ENCODE measurements at regions not wholly inside any gene's neighbourhood (a gene's known extent, or its start where the extent isn't known, plus 50 kb on each side); places are given as distances from the start of the nearest gene placed in this dataset.

DNA sequence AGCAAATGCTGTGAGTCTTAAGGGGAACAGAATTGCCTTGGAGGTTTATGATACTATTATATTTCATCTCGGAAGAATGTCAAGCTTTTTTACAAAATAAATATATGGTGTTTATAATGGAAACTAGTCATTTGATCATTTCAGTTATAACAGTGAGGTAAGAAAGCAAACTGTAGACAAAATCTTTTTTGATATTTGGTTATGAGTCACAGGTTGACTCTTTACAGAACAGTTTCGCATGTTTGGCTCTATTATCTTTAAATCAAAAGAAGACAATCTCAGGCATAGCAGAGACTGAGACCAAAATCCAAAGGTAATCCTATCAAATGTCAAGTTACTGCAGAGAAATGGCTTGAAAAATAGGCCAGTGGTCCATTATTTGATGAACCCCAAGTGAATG is 490.9 kb upstream of the MDFIC2 start:
- TF ChIP-seq, protein P1, sequence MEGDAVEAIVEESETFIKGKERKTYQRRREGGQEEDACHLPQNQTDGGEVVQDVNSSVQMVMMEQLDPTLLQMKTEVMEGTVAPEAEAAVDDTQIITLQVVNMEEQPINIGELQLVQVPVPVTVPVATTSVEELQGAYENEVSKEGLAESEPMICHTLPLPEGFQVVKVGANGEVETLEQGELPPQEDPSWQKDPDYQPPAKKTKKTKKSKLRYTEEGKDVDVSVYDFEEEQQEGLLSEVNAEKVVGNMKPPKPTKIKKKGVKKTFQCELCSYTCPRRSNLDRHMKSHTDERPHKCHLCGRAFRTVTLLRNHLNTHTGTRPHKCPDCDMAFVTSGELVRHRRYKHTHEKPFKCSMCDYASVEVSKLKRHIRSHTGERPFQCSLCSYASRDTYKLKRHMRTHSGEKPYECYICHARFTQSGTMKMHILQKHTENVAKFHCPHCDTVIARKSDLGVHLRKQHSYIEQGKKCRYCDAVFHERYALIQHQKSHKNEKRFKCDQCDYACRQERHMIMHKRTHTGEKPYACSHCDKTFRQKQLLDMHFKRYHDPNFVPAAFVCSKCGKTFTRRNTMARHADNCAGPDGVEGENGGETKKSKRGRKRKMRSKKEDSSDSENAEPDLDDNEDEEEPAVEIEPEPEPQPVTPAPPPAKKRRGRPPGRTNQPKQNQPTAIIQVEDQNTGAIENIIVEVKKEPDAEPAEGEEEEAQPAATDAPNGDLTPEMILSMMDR (IDR thresholded peaks at IDR 0.05; ENCODE audit: low read depth, low read length, missing input control) = no peak
- TF ChIP-seq, protein P2, sequence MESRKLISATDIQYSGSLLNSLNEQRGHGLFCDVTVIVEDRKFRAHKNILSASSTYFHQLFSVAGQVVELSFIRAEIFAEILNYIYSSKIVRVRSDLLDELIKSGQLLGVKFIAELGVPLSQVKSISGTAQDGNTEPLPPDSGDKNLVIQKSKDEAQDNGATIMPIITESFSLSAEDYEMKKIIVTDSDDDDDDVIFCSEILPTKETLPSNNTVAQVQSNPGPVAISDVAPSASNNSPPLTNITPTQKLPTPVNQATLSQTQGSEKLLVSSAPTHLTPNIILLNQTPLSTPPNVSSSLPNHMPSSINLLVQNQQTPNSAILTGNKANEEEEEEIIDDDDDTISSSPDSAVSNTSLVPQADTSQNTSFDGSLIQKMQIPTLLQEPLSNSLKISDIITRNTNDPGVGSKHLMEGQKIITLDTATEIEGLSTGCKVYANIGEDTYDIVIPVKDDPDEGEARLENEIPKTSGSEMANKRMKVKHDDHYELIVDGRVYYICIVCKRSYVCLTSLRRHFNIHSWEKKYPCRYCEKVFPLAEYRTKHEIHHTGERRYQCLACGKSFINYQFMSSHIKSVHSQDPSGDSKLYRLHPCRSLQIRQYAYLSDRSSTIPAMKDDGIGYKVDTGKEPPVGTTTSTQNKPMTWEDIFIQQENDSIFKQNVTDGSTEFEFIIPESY (IDR thresholded peaks at IDR 0.05) = no peak
- TF ChIP-seq, protein P3, sequence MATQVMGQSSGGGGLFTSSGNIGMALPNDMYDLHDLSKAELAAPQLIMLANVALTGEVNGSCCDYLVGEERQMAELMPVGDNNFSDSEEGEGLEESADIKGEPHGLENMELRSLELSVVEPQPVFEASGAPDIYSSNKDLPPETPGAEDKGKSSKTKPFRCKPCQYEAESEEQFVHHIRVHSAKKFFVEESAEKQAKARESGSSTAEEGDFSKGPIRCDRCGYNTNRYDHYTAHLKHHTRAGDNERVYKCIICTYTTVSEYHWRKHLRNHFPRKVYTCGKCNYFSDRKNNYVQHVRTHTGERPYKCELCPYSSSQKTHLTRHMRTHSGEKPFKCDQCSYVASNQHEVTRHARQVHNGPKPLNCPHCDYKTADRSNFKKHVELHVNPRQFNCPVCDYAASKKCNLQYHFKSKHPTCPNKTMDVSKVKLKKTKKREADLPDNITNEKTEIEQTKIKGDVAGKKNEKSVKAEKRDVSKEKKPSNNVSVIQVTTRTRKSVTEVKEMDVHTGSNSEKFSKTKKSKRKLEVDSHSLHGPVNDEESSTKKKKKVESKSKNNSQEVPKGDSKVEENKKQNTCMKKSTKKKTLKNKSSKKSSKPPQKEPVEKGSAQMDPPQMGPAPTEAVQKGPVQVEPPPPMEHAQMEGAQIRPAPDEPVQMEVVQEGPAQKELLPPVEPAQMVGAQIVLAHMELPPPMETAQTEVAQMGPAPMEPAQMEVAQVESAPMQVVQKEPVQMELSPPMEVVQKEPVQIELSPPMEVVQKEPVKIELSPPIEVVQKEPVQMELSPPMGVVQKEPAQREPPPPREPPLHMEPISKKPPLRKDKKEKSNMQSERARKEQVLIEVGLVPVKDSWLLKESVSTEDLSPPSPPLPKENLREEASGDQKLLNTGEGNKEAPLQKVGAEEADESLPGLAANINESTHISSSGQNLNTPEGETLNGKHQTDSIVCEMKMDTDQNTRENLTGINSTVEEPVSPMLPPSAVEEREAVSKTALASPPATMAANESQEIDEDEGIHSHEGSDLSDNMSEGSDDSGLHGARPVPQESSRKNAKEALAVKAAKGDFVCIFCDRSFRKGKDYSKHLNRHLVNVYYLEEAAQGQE (IDR thresholded peaks at IDR 0.05) = no peak
- TF ChIP-seq YY1 (IDR thresholded peaks at IDR 0.05) (no peak), TAF1 (conservative IDR thresholded peaks at IDR 0.05) (no peak)
- TF ChIP-seq, protein P4, sequence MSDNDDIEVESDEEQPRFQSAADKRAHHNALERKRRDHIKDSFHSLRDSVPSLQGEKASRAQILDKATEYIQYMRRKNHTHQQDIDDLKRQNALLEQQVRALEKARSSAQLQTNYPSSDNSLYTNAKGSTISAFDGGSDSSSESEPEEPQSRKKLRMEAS (IDR thresholded peaks at IDR 0.05) = no peak
- TF ChIP-seq, protein P5, sequence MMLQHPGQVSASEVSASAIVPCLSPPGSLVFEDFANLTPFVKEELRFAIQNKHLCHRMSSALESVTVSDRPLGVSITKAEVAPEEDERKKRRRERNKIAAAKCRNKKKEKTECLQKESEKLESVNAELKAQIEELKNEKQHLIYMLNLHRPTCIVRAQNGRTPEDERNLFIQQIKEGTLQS (IDR thresholded peaks at IDR 0.05) = no peak

Data from liver (tissue), 3 donors.